ENCODE measurements at regions not wholly inside any gene's neighbourhood (a gene's known extent, or its start where the extent isn't known, plus 50 kb on each side); places are given as distances from the start of the nearest gene placed in this dataset.

DNA sequence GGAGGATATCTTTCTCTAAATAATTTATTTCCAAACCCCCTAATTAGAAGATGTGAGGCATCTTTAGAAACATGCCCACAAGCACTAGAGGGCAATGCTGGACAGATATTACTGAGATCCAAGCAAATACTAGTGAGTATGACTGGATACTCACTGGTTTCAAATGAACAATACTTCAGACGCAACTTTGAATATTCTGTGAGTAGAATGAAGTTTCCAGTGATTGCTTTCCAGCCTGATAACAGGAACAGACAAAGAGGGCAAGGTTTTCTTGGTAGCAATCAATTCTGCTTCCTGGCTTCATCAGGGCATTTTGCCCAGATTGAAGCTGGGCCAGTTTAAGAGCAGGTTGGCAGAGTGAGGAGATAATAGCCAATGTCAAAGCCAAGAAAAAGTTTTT lies 442.6 kb upstream of the PDZRN3 start:
- TF ChIP-seq, protein P1, sequence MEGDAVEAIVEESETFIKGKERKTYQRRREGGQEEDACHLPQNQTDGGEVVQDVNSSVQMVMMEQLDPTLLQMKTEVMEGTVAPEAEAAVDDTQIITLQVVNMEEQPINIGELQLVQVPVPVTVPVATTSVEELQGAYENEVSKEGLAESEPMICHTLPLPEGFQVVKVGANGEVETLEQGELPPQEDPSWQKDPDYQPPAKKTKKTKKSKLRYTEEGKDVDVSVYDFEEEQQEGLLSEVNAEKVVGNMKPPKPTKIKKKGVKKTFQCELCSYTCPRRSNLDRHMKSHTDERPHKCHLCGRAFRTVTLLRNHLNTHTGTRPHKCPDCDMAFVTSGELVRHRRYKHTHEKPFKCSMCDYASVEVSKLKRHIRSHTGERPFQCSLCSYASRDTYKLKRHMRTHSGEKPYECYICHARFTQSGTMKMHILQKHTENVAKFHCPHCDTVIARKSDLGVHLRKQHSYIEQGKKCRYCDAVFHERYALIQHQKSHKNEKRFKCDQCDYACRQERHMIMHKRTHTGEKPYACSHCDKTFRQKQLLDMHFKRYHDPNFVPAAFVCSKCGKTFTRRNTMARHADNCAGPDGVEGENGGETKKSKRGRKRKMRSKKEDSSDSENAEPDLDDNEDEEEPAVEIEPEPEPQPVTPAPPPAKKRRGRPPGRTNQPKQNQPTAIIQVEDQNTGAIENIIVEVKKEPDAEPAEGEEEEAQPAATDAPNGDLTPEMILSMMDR (IDR thresholded peaks at IDR 0.05; ENCODE audit: low read depth, low read length, missing input control): peak; percentile 18
- TF ChIP-seq, protein P2, sequence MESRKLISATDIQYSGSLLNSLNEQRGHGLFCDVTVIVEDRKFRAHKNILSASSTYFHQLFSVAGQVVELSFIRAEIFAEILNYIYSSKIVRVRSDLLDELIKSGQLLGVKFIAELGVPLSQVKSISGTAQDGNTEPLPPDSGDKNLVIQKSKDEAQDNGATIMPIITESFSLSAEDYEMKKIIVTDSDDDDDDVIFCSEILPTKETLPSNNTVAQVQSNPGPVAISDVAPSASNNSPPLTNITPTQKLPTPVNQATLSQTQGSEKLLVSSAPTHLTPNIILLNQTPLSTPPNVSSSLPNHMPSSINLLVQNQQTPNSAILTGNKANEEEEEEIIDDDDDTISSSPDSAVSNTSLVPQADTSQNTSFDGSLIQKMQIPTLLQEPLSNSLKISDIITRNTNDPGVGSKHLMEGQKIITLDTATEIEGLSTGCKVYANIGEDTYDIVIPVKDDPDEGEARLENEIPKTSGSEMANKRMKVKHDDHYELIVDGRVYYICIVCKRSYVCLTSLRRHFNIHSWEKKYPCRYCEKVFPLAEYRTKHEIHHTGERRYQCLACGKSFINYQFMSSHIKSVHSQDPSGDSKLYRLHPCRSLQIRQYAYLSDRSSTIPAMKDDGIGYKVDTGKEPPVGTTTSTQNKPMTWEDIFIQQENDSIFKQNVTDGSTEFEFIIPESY (IDR thresholded peaks at IDR 0.05): peak; percentile 26
- TF ChIP-seq SP1 (IDR thresholded peaks at IDR 0.05): peak; percentile 81
- TF ChIP-seq, protein P3, sequence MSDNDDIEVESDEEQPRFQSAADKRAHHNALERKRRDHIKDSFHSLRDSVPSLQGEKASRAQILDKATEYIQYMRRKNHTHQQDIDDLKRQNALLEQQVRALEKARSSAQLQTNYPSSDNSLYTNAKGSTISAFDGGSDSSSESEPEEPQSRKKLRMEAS (IDR thresholded peaks at IDR 0.05): peak; percentile 53
- TF ChIP-seq, protein P4, sequence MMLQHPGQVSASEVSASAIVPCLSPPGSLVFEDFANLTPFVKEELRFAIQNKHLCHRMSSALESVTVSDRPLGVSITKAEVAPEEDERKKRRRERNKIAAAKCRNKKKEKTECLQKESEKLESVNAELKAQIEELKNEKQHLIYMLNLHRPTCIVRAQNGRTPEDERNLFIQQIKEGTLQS (IDR thresholded peaks at IDR 0.05): peak; percentile 32
- TF ChIP-seq, protein P5, sequence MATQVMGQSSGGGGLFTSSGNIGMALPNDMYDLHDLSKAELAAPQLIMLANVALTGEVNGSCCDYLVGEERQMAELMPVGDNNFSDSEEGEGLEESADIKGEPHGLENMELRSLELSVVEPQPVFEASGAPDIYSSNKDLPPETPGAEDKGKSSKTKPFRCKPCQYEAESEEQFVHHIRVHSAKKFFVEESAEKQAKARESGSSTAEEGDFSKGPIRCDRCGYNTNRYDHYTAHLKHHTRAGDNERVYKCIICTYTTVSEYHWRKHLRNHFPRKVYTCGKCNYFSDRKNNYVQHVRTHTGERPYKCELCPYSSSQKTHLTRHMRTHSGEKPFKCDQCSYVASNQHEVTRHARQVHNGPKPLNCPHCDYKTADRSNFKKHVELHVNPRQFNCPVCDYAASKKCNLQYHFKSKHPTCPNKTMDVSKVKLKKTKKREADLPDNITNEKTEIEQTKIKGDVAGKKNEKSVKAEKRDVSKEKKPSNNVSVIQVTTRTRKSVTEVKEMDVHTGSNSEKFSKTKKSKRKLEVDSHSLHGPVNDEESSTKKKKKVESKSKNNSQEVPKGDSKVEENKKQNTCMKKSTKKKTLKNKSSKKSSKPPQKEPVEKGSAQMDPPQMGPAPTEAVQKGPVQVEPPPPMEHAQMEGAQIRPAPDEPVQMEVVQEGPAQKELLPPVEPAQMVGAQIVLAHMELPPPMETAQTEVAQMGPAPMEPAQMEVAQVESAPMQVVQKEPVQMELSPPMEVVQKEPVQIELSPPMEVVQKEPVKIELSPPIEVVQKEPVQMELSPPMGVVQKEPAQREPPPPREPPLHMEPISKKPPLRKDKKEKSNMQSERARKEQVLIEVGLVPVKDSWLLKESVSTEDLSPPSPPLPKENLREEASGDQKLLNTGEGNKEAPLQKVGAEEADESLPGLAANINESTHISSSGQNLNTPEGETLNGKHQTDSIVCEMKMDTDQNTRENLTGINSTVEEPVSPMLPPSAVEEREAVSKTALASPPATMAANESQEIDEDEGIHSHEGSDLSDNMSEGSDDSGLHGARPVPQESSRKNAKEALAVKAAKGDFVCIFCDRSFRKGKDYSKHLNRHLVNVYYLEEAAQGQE (IDR thresholded peaks at IDR 0.05): peak; percentile 67
- no peak for TF ChIP-seq TAF1 (conservative IDR thresholded peaks at IDR 0.05)
- TF ChIP-seq EGR1 (IDR thresholded peaks at IDR 0.05; ENCODE audit: low read depth in 2 of 2): peak; percentile 38 to 41
- TF ChIP-seq GABPA (IDR thresholded peaks at IDR 0.05 in 1 of 2, conservative IDR thresholded peaks at IDR 0.05 in 1 of 2): peak in 1 of 2 donors; percentile 56
- TF ChIP-seq HNF4A (conservative IDR thresholded peaks at IDR 0.05): peak; percentile 72 to 81
